ENCODE measurements at regions not wholly inside any gene's neighbourhood (a gene's known extent, or its start where the extent isn't known, plus 50 kb on each side); places are given as distances from the start of the nearest gene placed in this dataset.

GRCh38 chr3:113051787-113052186 lies 61.0 kb downstream of the GTPBP8 start:
- DNase-seq (ENCODE audit: low spot score) = no peak

GRCh38 chr3:113053169-113053568 lies 62.4 kb downstream of the GTPBP8 start:
- DNase-seq (ENCODE audit: low spot score) = no peak

- peak; percentile 39 for DNase-seq (ENCODE audit: low spot score)
These were observed 63.8 kb downstream of the GTPBP8 start for GRCh38 chr3:113054552-113054951.

- no peak for DNase-seq (ENCODE audit: low spot score)
These were observed 64.4 kb downstream of the GTPBP8 start for GRCh38 chr3:113055201-113055600.

GRCh38 chr3:113055961-113056360 lies 65.2 kb downstream of the GTPBP8 start:
- no peak for DNase-seq (ENCODE audit: low spot score)

GRCh38 chr3:113057117-113057516 lies 66.3 kb downstream of the GTPBP8 start:
- DNase-seq (ENCODE audit: low spot score) = no peak

GRCh38 chr3:113058188-113058587 lies 67.4 kb downstream of the GTPBP8 start:
- no peak for DNase-seq (ENCODE audit: low spot score)

GRCh38 chr3:113062705-113063104 lies 71.9 kb downstream of the GTPBP8 start:
- no peak for DNase-seq (ENCODE audit: low spot score)

- DNase-seq (ENCODE audit: low spot score) = no peak
These were observed 72.5 kb downstream of the GTPBP8 start for GRCh38 chr3:113063126-113063894.

GRCh38 chr3:113064183-113064582 lies 73.4 kb downstream of the GTPBP8 start:
- no peak for DNase-seq (ENCODE audit: low spot score)

- no peak for DNase-seq (ENCODE audit: low spot score)
These were observed 74.6 kb downstream of the GTPBP8 start for GRCh38 chr3:113065336-113065735.

- DNase-seq (ENCODE audit: low spot score) = no peak
These were observed 79.4 kb downstream of the GTPBP8 start for GRCh38 chr3:113070072-113070640.

- DNase-seq (ENCODE audit: low spot score) = no peak
These were observed 79.9 kb downstream of the GTPBP8 start for GRCh38 chr3:113070681-113071113.

GRCh38 chr3:113075588-113075987 lies 84.8 kb downstream of the GTPBP8 start:
- DNase-seq (ENCODE audit: low spot score) = no peak

GRCh38 chr3:113079218-113079961 lies 88.6 kb downstream of the GTPBP8 start:
- no peak for DNase-seq (ENCODE audit: low spot score)

GRCh38 chr3:113084777-113085176 lies 94.0 kb downstream of the GTPBP8 start:
- DNase-seq (ENCODE audit: low spot score) = peak; percentile 18

GRCh38 chr3:113086560-113087461 lies 96.0 kb downstream of the GTPBP8 start:
- DNase-seq (ENCODE audit: low spot score) = no peak

GRCh38 chr3:113088616-113089015 lies 97.8 kb downstream of the GTPBP8 start:
- no peak for DNase-seq (ENCODE audit: low spot score)

- DNase-seq (ENCODE audit: low spot score) = no peak
These were observed 100.6 kb downstream of the GTPBP8 start for GRCh38 chr3:113091417-113091816.

- no peak for DNase-seq (ENCODE audit: low spot score)
These were observed 102.0 kb downstream of the GTPBP8 start for GRCh38 chr3:113092746-113093145.

- no peak for DNase-seq (ENCODE audit: low spot score)
These were observed 103.8 kb downstream of the GTPBP8 start for GRCh38 chr3:113094337-113095221.

All from AG08396 (cell line).